PFSK-1 (cell line): ENCODE measurements at regions not wholly inside any gene's neighbourhood (a gene's known extent, or its start where the extent isn't known, plus 50 kb on each side); places are given as distances from the start of the nearest gene placed in this dataset.

Experiments used
- FOXP2 ChIP-seq: optimal IDR thresholded peaks from 2 replicates; pipeline ENCODE3; 2011; ENCODE audit warnings: borderline replicate concordance, control low read depth, inconsistent platforms; ENCODE audit not compliant: insufficient read depth; ENCODE audit errors: extremely low read length, extremely low read depth
- POLR2AphosphoS5 ChIP-seq: IDR thresholded peaks from 2 replicates; pipeline ENCODE4 v1.6.1; 2012; ENCODE audit warnings: low read depth, mild to moderate bottlenecking, control low read depth, low read length, moderate library complexity
- SIN3A ChIP-seq: IDR thresholded peaks from 2 replicates; pipeline ENCODE4 v1.6.1; 2012; ENCODE audit warnings: mild to moderate bottlenecking, low read length, moderate library complexity, borderline replicate concordance; ENCODE audit not compliant: insufficient read depth
- TAF1 ChIP-seq: IDR thresholded peaks from 2 replicates; pipeline ENCODE4 v1.6.1; 2012; ENCODE audit warnings: low read length, control low read depth, borderline replicate concordance; ENCODE audit not compliant: insufficient read depth
- TF ChIP-seq, protein P1 (sequence below), 2 experiments: IDR thresholded peaks; 2 replicates each; pipeline versions ENCODE4 v1.6.1 to v1.8.0; 2011 to 2012; ENCODE audit warnings: low read depth in 2 of 2, low read length in 2 of 2, control low read depth in 1 of 2, inconsistent platforms in 1 of 2, mild to moderate bottlenecking in 1 of 2, moderate library complexity in 1 of 2; ENCODE audit not compliant: insufficient read depth in 1 of 2

DNA sequence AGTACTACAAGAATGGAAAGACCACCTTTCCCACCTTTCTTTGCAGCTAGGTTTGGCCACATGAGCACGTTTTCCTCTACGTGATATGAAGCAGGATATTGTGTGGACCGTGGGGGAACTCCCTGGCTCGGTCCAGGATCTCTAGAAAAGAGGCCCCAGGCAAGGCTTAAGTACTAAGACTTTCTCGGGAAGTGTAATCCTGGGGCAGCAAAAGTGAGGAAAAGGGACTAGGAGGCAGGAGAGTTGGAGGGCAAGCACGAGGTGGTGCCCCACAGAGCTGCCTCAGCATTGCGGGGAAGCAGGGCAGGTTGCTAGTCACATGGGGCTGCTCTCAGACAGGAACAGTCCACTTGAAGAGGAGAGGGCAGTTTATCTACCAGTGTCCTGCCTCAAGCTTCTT is 235.1 kb downstream of the GADD45G start:
- TF ChIP-seq FOXP2 (no peak), TAF1 (no peak), POLR2AphosphoS5 (no peak), SIN3A (no peak)
- TF ChIP-seq, protein P1, sequence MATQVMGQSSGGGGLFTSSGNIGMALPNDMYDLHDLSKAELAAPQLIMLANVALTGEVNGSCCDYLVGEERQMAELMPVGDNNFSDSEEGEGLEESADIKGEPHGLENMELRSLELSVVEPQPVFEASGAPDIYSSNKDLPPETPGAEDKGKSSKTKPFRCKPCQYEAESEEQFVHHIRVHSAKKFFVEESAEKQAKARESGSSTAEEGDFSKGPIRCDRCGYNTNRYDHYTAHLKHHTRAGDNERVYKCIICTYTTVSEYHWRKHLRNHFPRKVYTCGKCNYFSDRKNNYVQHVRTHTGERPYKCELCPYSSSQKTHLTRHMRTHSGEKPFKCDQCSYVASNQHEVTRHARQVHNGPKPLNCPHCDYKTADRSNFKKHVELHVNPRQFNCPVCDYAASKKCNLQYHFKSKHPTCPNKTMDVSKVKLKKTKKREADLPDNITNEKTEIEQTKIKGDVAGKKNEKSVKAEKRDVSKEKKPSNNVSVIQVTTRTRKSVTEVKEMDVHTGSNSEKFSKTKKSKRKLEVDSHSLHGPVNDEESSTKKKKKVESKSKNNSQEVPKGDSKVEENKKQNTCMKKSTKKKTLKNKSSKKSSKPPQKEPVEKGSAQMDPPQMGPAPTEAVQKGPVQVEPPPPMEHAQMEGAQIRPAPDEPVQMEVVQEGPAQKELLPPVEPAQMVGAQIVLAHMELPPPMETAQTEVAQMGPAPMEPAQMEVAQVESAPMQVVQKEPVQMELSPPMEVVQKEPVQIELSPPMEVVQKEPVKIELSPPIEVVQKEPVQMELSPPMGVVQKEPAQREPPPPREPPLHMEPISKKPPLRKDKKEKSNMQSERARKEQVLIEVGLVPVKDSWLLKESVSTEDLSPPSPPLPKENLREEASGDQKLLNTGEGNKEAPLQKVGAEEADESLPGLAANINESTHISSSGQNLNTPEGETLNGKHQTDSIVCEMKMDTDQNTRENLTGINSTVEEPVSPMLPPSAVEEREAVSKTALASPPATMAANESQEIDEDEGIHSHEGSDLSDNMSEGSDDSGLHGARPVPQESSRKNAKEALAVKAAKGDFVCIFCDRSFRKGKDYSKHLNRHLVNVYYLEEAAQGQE (IDR thresholded peaks at IDR 0.05; ENCODE audit: insufficient read depth in 1 of 2, low read depth in 2 of 2, low read length in 2 of 2), result no peak

DNA sequence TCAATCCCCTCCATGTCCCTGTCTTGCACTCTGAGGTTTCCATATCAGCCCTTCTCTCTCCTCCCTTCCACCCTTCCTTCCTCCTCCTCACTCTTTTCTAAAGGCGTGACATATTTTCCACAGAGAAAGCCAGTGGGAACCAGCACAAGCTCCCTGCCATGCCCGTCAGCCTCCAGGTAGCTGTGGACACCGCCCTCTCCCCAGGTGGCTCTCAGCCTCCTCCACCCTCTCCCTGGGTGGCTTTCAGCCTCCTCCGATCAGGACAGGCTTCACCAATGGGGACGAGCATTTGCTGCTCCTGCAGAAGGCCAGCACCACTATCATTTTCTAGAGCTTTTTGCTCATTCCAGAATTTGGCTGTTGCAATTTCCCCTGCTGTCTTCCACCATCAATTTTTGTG is 236.6 kb downstream of the GADD45G start:
- no peak for TF ChIP-seq TAF1
- no peak for TF ChIP-seq FOXP2
- TF ChIP-seq POLR2AphosphoS5, result no peak
- TF ChIP-seq SIN3A, result no peak
- TF ChIP-seq, protein P1 (IDR thresholded peaks at IDR 0.05; ENCODE audit: insufficient read depth in 1 of 2, low read depth in 2 of 2, low read length in 2 of 2), result no peak

DNA sequence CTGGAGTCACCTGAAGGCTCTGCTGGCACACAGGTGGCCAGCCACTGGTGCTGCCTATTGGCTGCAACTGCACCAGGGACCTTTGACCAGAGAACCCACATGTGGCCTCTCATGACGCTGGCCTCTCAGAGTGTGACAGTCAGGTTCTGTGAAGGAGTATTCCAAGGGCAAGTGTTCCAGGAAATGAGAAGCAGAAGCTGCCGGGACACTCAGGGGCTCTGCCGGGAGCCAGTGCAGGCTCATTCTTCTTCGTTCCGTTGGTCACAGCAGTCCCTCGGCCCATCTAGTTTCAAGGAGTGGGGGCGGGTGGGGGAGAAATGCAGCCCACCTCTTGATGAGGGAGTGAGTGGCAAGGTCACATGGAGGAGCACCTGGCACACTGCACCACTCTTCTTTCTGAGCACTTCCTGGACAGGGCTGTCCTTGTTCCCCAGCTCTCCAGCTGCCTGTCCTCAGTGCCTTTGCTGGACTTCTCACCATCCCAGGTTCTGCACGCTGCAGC is 237.5 kb downstream of the GADD45G start:
- TF ChIP-seq, protein P1 (IDR thresholded peaks at IDR 0.05; ENCODE audit: insufficient read depth in 1 of 2, low read depth in 2 of 2, low read length in 2 of 2), result no peak

DNA sequence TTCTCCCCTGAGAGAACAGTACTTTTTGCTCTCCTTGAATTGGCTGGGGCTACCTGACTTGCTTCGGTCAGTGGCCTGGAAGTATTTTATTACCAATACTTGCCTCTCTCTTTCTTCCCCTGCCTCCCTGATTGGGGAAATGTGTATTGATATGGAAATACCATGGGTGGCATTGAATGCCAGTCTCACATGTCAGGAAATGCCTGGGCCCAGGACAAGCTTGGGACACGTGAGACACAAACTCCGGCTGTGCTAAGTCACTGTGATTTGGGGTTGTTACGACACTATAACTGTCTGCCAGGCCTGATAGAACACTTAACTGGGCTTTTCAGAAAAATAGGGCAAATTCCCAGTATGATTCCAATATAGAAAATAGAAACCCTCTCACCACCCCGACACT is 238.3 kb downstream of the GADD45G start:
- TF ChIP-seq FOXP2 (no peak), POLR2AphosphoS5 (no peak), SIN3A (no peak), TAF1 (no peak)
- TF ChIP-seq, protein P1 (IDR thresholded peaks at IDR 0.05; ENCODE audit: insufficient read depth in 1 of 2, low read depth in 2 of 2, low read length in 2 of 2), result no peak

DNA sequence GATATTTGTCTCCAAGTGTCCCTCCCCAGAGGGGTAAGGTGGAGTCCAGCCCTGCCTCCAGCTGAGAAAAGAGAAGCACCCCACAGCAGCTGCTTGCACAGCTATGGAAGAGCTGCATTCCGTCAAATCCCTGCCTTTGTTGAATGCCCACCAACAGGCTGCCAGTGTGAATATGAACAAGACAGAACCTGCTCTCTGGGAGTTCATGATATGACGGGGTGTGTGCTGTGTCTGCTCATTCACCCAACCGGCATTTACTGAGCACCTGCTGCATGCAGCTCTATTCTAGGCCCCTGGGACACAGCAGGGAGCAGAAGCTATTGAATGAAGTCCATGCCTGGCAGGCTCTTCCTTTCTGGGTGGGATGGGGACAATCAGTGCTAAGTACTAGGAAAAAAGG is 238.8 kb downstream of the GADD45G start:
- TF ChIP-seq TAF1 (no peak), SIN3A (no peak), FOXP2 (no peak), POLR2AphosphoS5 (no peak)
- TF ChIP-seq, protein P1 (IDR thresholded peaks at IDR 0.05; ENCODE audit: insufficient read depth in 1 of 2, low read depth in 2 of 2, low read length in 2 of 2), result no peak
